GM21619 (cell line): ENCODE measurements at regions not wholly inside any gene's neighbourhood (a gene's known extent, or its start where the extent isn't known, plus 50 kb on each side); places are given as distances from the start of the nearest gene placed in this dataset.
A peak's percentile ranks its signal among the peaks of the same experiment; 100 is the strongest.

Experiments used
- ATAC-seq: cut with Tn5 transposase; IDR thresholded peaks from one replicate; pipeline ENCODE4 v1.9.1; 2021; ENCODE audit not compliant: unreplicated experiment

DNA sequence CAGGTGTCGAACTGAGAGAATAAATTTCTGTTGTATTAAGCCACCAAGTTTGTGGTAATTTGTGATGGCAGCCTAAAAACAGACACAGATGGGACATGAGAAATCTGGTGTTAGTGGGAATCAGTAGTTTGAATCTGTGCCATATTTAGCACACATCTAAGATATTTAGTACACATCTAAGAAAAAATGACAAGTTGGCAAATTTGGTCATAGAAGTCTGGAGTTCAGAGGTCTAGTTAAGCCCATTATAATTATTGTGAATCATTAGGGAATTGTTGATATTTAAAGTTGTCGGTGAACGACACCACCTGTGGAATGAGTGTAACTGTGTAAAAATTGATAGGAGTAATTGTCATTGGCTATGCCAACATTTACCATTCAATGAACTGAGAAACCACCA, 1138.8 kb upstream of the TMEFF2 start:
- no peak for ATAC-seq

- no peak for ATAC-seq
Measured at GRCh38 chr2:193332941-193333340, 1138.2 kb upstream of the TMEFF2 start.

DNA sequence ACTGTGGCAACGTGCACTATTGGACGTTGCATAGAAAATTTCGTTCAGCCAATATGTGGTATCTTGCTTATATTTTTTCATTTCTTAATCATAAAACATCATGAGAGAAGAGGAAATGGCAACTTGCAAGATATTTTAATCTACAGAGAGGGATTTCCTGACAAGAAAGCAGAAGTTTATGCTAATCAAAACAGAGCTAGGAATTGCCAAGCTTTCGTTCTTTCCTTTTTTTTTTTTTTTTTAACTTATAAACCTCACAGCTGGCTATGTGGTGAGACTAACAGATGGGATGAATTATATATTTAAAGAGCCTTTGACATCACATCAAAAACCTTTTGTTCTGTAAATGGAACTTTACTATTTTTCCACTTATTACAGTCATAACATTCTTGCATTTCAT, 1136.9 kb upstream of the TMEFF2 start:
- no peak for ATAC-seq

DNA sequence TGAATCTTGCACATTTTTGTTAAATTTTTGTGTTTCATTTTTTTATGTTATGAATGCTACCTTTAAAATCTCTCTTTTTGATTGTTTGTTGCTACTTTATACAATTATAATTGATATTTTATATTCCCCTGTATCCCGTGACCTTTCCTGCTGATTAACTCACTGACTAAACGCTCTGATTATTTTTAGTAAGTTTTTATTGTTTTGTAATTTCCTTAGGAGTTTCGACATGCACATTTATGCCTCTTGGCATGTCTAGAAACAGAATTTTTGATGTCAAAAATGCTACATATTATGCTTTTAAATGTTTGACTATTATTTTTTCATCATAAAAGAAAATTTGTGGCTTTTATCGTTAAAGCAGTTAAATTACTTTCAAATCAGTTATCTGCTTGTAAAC, 1131.6 kb upstream of the TMEFF2 start:
- ATAC-seq, result no peak

- ATAC-seq, result peak; percentile 56
Measured at GRCh38 chr2:193315428-193316091, 1120.8 kb upstream of the TMEFF2 start.

DNA sequence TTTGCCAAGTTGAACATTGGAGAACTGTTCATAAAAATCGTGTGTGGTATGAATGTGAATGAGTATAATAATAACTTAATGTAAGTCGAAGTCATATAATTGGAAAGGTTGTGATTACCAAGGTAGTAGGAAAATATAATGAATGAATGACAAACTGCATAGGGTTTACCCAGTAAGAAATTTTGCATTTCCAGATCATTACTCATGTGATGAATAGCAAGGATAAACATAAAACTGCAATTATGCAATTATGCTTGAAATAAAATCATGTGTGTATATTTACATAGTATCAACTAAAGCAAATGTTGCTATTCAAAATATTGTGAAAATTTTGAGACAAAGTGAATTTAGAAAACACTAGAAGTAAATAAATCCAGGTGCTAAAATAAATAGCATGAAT, 1108.7 kb upstream of the TMEFF2 start:
- ATAC-seq, result no peak

DNA sequence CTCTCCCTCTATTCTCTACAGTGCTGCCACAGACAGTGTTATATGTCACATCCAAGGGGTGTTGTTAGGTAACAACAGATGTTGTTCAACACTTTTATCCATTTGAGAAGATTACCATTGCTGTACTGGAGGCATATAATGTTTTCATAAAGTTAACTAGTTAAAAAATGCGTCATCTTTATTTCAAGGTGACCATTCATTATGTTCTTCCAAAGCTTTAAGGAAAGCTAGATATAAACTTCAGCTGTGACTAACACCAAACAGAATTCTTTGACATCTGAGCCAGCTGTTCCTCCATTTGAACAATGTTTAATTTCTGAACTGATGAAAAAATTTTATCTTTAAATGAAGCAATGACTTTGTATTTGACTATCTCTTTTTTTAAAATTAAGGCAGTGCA, 1099.6 kb upstream of the TMEFF2 start:
- ATAC-seq, result no peak

GRCh38 chr2:193279361-193279760, 1084.6 kb upstream of the TMEFF2 start:
- ATAC-seq, result no peak

- ATAC-seq, result no peak
Measured at GRCh38 chr2:193276988-193277387, 1082.3 kb upstream of the TMEFF2 start.

DNA sequence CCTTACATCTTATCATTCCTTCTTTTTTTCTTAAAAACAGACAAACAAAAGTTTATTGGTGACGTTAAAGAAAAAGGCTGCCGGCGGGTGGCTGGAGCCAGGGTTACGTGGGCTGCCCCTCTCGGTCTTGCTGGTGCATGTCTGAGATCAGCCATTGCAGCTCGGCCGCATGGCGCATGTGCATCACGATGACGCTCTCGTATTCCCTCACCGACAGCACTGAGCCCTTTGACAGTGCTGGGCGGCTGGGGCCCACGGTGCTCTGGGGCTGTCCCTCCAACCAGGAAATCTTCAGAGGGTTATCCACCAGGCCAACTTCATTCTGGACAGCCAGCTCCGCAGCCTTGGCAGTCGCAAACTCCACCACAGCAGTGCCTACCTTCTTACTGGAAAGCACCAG, 1081.8 kb upstream of the TMEFF2 start:
- ATAC-seq, result no peak

DNA sequence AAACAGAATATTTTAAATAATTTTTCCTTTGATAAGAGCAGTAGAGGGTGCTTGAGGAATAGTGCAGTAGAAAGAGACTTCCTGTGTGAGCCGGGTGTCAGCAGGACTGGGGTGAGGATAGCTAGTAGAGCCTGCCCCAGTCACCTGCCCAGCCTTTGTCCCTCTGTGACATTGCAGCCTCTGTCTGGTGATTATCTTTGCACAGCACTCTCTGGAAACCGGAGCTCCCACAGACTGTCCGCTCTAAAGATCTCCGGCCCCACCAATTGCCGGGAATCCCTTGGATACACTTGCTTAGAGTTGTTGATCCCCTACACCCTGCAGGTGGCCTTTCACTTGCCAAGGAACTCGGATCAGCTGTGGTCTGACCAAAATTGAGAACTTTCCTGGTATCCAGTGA, 1081.3 kb upstream of the TMEFF2 start:
- no peak for ATAC-seq

DNA sequence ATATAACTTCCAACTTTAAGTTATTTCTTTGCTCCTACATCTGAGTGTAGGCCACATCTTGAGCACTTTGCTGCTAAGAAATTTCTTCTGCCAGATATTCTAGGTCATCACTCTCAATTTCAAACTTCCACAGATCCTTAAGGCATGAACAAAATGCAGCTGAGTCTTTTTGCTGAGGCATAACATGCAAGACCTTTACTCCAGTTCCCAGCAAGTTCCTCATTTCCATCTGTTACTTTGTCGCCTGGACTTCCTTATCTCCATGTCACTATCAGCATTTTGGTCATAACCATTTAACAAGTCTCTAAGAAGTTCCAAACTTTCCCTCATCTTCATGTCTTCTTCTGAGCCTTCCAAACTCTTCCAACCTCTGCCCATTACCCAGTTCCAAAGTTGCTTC, 1077.3 kb upstream of the TMEFF2 start:
- ATAC-seq, result no peak

DNA sequence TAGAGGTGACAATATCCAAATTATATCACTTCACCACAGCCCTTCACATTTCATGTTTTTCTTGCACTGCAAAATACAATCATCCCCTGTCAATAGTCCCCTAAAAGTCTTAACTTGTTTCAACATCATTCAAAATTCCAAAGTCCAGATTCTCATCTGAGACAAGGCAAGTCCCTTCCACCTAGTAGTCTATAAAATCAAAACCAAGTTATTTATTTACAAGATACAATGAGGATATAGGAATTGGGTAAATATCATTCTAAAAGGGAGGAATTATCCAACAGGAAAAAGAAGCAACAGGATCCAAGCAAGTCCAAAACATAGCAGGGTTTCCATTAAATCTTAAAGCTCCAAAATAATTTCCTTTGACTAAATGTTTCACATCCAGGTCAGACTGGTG, 1076.1 kb upstream of the TMEFF2 start:
- no peak for ATAC-seq

DNA sequence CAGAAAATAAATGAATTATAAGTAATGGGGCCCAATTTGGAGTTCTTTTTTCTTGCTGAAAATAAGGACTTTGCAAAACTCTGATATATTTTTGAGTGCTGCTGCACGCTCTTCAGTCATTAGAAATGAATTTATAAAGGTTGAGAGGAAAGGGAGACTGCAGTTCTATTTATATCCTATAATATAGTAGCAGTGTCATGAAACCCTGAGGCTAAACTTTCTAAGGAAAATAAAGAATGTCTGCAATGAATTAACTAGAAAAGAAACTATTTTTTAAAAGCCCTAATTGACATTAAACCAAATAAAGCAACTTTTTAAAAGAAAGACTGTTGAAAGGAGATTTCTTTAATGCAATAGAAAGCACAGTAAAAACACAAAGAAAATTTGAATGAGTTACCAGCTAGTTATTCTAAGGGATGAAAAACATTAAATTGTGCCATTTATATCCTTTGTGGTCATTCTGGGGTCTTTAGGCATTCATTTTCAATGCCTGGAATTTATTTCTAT, 1072.8 kb upstream of the TMEFF2 start:
- ATAC-seq, result no peak

- ATAC-seq, result no peak
Measured at GRCh38 chr2:193253014-193253530, 1058.3 kb upstream of the TMEFF2 start.

GRCh38 chr2:193251909-193252308, 1057.2 kb upstream of the TMEFF2 start:
- no peak for ATAC-seq

DNA sequence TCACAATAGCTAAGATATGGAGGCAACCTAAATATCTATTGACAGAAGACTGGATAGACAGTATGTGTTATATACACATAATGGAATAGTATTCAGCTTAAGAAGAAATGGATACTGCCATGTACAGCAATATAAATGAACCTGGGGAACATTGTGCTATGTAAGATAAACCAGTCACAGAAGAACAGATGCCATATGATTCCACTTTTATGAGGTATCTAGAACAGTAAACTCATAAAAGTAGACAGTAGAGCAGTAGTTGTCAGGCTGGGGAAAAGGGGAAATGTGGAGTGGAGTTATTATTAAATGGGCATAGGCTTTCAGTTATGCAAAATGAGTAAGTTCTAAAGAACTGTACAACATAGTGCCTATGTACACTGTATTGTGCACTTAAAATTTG, 1055.7 kb upstream of the TMEFF2 start:
- ATAC-seq, result no peak

DNA sequence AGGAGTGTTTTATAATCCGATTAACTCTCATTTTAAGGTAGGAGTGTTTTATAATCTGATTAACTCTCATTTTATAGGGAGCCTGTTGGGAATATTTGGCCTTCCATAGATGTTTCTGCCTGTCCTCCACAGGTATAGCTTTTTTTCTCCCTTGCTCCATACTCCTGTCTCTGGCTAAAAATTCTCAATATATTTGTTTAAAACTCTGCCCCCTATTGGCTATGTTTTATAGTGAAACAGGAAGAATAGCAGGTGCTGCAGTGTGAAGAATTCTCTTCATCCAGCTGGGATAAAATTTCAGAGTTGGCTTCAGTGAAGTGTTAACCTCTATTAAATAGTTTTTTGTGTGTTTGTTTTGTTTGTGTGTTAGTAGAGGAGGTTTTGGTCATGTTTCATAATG, 1046.0 kb upstream of the TMEFF2 start:
- ATAC-seq, result no peak

GRCh38 chr2:193231634-193232033, 1036.9 kb upstream of the TMEFF2 start:
- no peak for ATAC-seq

- no peak for ATAC-seq
Measured at GRCh38 chr2:193228276-193228675, 1033.5 kb upstream of the TMEFF2 start.

DNA sequence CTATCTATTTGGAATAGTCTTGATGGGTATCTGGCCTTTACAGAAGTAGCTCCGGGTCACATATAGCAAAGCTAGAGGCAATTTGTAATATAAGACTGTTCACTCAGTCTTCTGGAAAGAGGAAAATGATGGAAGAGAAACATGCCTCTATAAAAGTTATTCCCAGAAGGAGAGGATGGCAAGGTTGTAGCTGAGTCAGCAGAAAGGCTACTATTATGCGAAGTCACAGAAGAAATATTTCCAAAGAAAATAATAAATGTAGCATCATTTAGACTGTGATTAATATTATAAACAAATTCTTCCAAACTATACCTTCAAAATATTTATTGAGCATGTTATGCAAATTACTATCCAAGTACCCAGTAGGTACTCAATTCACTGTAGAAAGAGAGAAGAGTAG, 1027.7 kb upstream of the TMEFF2 start:
- ATAC-seq, result no peak

GRCh38 chr2:193219413-193219812, 1024.7 kb upstream of the TMEFF2 start:
- no peak for ATAC-seq

DNA sequence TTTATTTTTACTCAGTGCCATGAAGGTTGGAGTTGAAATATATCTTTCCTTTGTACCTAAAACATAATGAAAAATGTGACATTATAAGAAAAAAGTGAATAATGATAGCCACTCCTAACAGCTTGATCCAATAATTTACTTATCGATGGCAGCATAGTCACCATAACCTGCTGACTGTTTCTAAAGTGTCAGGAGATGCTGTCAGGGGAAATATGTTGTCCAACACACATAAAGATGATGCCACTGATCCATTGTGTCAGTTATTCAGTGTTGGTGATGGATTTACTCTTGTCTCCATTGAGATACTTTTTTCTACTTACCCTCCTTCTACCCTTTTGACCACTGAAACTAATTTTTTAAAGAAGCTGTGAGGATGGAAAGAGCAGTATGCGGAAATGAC, 1006.9 kb upstream of the TMEFF2 start:
- no peak for ATAC-seq
